HG03457 (cell line): ENCODE measurements at regions not wholly inside any gene's neighbourhood (a gene's known extent, or its start where the extent isn't known, plus 50 kb on each side); places are given as distances from the start of the nearest gene placed in this dataset.
"Not testable (repeated sequence)": the region's sequence is repeated elsewhere in the genome, so short reads cannot be mapped to it uniquely, and the experiment has no call there.

ENCODE experiments used
- ATAC-seq: cut with Tn5 transposase; IDR thresholded peaks from one replicate; pipeline ENCODE4 v1.9.1; 2021; ENCODE audit warnings: moderate number of reproducible peaks; ENCODE audit not compliant: unreplicated experiment

- ATAC-seq: no peak
Observed at GRCh38 chr10:85105614-85106255, 777.3 kb downstream of the CCSER2 start.

- no peak for ATAC-seq
Observed at GRCh38 chr10:85111271-85111670, 782.9 kb downstream of the CCSER2 start.

- no peak for ATAC-seq
Observed at GRCh38 chr10:85124603-85125051, 796.2 kb downstream of the CCSER2 start.

- ATAC-seq: no peak
Observed at GRCh38 chr10:85137253-85137652, 808.9 kb downstream of the CCSER2 start.

GRCh38 chr10:85138046-85138445 lies 809.7 kb downstream of the CCSER2 start:
- no peak for ATAC-seq

GRCh38 chr10:85139124-85139523 lies 810.7 kb downstream of the CCSER2 start:
- ATAC-seq: no peak

GRCh38 chr10:85141520-85141919 lies 813.1 kb downstream of the CCSER2 start:
- not testable (repeated sequence) for ATAC-seq

- no peak for ATAC-seq
Observed at GRCh38 chr10:85145966-85146365, 817.6 kb downstream of the CCSER2 start.

GRCh38 chr10:85147346-85148250 lies 819.2 kb downstream of the CCSER2 start:
- ATAC-seq: no peak

- no peak for ATAC-seq
Observed at GRCh38 chr10:85148693-85149640, 820.6 kb downstream of the CCSER2 start.

GRCh38 chr10:85149766-85150165 lies 821.4 kb downstream of the CCSER2 start:
- ATAC-seq: no peak

GRCh38 chr10:85151506-85151905 lies 823.1 kb downstream of the CCSER2 start:
- no peak for ATAC-seq

- no peak for ATAC-seq
Observed at GRCh38 chr10:85152496-85152895, 824.1 kb downstream of the CCSER2 start.

- no peak for ATAC-seq
Observed at GRCh38 chr10:85152911-85153310, 824.5 kb downstream of the CCSER2 start.

- ATAC-seq: no peak
Observed at GRCh38 chr10:85157206-85157605, 828.8 kb downstream of the CCSER2 start.

- no peak for ATAC-seq
Observed at GRCh38 chr10:85168243-85168642, 839.9 kb downstream of the CCSER2 start.

- ATAC-seq: no peak
Observed at GRCh38 chr10:85170026-85170425, 841.6 kb downstream of the CCSER2 start.

GRCh38 chr10:85175635-85176034 lies 847.2 kb downstream of the CCSER2 start:
- no peak for ATAC-seq

- no peak for ATAC-seq
Observed at GRCh38 chr10:85177767-85178166, 849.4 kb downstream of the CCSER2 start.

- no peak for ATAC-seq
Observed at GRCh38 chr10:85187047-85187446, 858.7 kb downstream of the CCSER2 start.
